ENCODE measurements at regions not wholly inside any gene's neighbourhood (a gene's known extent, or its start where the extent isn't known, plus 50 kb on each side); places are given as distances from the start of the nearest gene placed in this dataset.

- ATAC-seq (no peak), DNase-seq (no peak)
- Histone ChIP-seq H3K27me3 (peaks cover 0 to 4% (median 0%) of the 10 kb centered on the region in 9 donors), H3K36me3 (no peaks in the 10 kb centered on the region), H3K27ac (no peak overlapping the region), H3K9me3 (no peaks in the 10 kb centered on the region), H3K4me1 (no peaks in the 10 kb centered on the region), H3K4me3 (no peak overlapping the region)
- intact Hi-C loops (cut with DNase I): no loop called here
- no peak for TF ChIP-seq POLR2A (IDR thresholded peaks at IDR 0.05)
- no peak for TF ChIP-seq CTCF (IDR thresholded peaks at IDR 0.05)
- 83 to 97% (median 94%) methylated on average over 4 of the region's 4 CpGs for WGBS, 4 donors
These were observed 58.9 kb upstream of the MIER3 start for GRCh38 chr5:57010786-57011185.

- Histone ChIP-seq H3K4me1 (no peaks in the 10 kb centered on the region), H3K27me3 (no peaks in the 10 kb centered on the region), H3K4me3 (no peak overlapping the region), H3K36me3 (no peaks in the 10 kb centered on the region), H3K9me3 (no peaks in the 10 kb centered on the region), H3K27ac (no peak overlapping the region)
- intact Hi-C loops (cut with DNase I): loop anchor here in 1 of 10 donors (1.0 kb wide), 1 partner anchor 12 kb away; no protein-coding TSS in a partner anchor
- DNase-seq (no peak), ATAC-seq (no peak)
- TF ChIP-seq CTCF (IDR thresholded peaks at IDR 0.05) (no peak), POLR2A (IDR thresholded peaks at IDR 0.05) (no peak)
- 86 to 88% (median 87%) methylated on average over 2 of the region's 2 CpGs for WGBS, 4 donors
These were observed 60.6 kb upstream of the MIER3 start for GRCh38 chr5:57012511-57012910.

GRCh38 chr5:57025961-57026360 is 74.0 kb upstream of the MIER3 start:
- Histone ChIP-seq H3K27me3 (no peaks in the 10 kb centered on the region), H3K9me3 (peaks cover 0 to 9% (median 1%) of the 10 kb centered on the region in 12 donors), H3K4me3 (no peak overlapping the region), H3K27ac (no peak overlapping the region), H3K4me1 (no peaks in the 10 kb centered on the region), H3K36me3 (no peaks in the 10 kb centered on the region)
- ATAC-seq: no peak
- intact Hi-C loops (cut with DNase I): no loop called here
- DNase-seq: no peak
- TF ChIP-seq CTCF (IDR thresholded peaks at IDR 0.05) (no peak), POLR2A (IDR thresholded peaks at IDR 0.05) (no peak)
- WGBS, 4 donors: 75 to 83% (median 82%) methylated on average over 3 of the region's 3 CpGs

- 73 to 88% (median 74%) methylated on average over 2 of the region's 2 CpGs for WGBS, 4 donors
- Histone ChIP-seq H3K9me3 (peaks cover 0 to 9% (median 1%) of the 10 kb centered on the region in 12 donors), H3K4me3 (no peak overlapping the region), H3K27me3 (no peaks in the 10 kb centered on the region), H3K36me3 (no peaks in the 10 kb centered on the region), H3K27ac (no peak overlapping the region), H3K4me1 (no peaks in the 10 kb centered on the region)
- ATAC-seq: no peak
- intact Hi-C loops (cut with DNase I): no loop called here
- TF ChIP-seq CTCF (IDR thresholded peaks at IDR 0.05): no peak
- TF ChIP-seq POLR2A (IDR thresholded peaks at IDR 0.05): no peak
- DNase-seq: no peak
These were observed 76.2 kb upstream of the MIER3 start for GRCh38 chr5:57028161-57028560.

All from heart left ventricle (tissue), 16 donors.